MM.1S (cell line): ENCODE measurements at regions not wholly inside any gene's neighbourhood (a gene's known extent, or its start where the extent isn't known, plus 50 kb on each side); places are given as distances from the start of the nearest gene placed in this dataset.

Source experiments
- CTCF ChIP-seq: fragments of 300-600 bp; sonication (generic); IDR thresholded peaks from 2 replicates; pipeline ENCODE4 v1.5.1; 2016; ENCODE audit warnings: antibody characterized with exemption, low read length, mixed read lengths
- EZH2 ChIP-seq: fragments of 300-600 bp; sonication (generic); optimal IDR thresholded peaks from 2 replicates; pipeline ENCODE3; 2017; ENCODE audit warnings: low read depth, mild to moderate bottlenecking, antibody characterized with exemption, low read length, mixed read lengths
- EZH2phosphoT487 ChIP-seq: fragments of 300-600 bp; sonication (generic); IDR thresholded peaks from 2 replicates; pipeline ENCODE4 v1.6.1; 2018; ENCODE audit warnings: antibody characterized with exemption, low read length

- TF ChIP-seq EZH2 (no peak), CTCF (no peak), EZH2phosphoT487 (no peak)
Measured at GRCh38 chr4:60800701-60801100, 399.4 kb upstream of the ADGRL3 start.
